ENCODE measurements at regions not wholly inside any gene's neighbourhood (a gene's known extent, or its start where the extent isn't known, plus 50 kb on each side); places are given as distances from the start of the nearest gene placed in this dataset.
A peak's percentile ranks its signal among the peaks of the same experiment; 100 is the strongest.

GRCh38 chr3:40911928-40912327, 287.4 kb upstream of the CTNNB1 start:
- TF ChIP-seq POLR2AphosphoS5 (IDR thresholded peaks at IDR 0.05) (peak in 1 of 3 donors; percentile 15), EP300 (IDR thresholded peaks at IDR 0.05) (no peak)
- peak in 1 of 2 donors; percentile 85 for DNase-seq
- peak overlapping the region in 1 of 5 donors; percentile 16 for H3K27ac ChIP-seq
- intact Hi-C loops (cut with DNase I; ENCODE audit: low total_unique reads), result no loop called here
- H3K4me1 ChIP-seq, result peaks cover 14 to 27% (median 19%) of the 10 kb centered on the region in 4 donors
- no peaks in the 10 kb centered on the region for H3K9me3 ChIP-seq
- 27 to 56% (median 38%) methylated on average over 1 of the region's 1 CpG for WGBS, 5 donors
- H3K4me3 ChIP-seq, result no peak overlapping the region
- H3K36me3 ChIP-seq, result no peaks in the 10 kb centered on the region
- H3K27me3 ChIP-seq, result no peaks in the 10 kb centered on the region

- TF ChIP-seq POLR2AphosphoS5 (IDR thresholded peaks at IDR 0.05) (no peak), EP300 (IDR thresholded peaks at IDR 0.05) (no peak), POLR2A (IDR thresholded peaks at IDR 0.05) (no peak)
- TF ChIP-seq, protein P1, sequence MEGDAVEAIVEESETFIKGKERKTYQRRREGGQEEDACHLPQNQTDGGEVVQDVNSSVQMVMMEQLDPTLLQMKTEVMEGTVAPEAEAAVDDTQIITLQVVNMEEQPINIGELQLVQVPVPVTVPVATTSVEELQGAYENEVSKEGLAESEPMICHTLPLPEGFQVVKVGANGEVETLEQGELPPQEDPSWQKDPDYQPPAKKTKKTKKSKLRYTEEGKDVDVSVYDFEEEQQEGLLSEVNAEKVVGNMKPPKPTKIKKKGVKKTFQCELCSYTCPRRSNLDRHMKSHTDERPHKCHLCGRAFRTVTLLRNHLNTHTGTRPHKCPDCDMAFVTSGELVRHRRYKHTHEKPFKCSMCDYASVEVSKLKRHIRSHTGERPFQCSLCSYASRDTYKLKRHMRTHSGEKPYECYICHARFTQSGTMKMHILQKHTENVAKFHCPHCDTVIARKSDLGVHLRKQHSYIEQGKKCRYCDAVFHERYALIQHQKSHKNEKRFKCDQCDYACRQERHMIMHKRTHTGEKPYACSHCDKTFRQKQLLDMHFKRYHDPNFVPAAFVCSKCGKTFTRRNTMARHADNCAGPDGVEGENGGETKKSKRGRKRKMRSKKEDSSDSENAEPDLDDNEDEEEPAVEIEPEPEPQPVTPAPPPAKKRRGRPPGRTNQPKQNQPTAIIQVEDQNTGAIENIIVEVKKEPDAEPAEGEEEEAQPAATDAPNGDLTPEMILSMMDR (IDR thresholded peaks at IDR 0.05), result no peak
Observed at GRCh38 chr3:40912461-40912860, 286.8 kb upstream of the CTNNB1 start.

DNA sequence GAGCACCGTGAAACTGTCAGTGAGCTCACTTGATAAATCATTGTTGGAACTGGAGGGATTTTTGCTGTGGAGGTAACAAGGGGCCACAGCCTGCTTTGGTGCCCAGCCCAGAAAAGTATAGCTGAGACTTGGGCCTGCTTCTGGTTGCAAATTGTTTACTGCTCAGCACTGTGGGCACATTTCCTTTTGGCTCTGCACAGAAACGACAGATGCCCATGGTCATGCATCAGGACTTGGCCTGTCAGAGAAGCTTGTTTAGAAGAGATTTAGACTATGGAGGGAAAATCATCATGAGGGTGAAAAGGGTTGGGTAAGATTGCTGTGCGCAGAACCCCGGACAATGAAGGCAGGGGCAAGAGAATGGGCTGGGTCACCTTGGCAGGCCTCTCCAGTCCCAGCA, 286.1 kb upstream of the CTNNB1 start:
- intact Hi-C loops (cut with DNase I; ENCODE audit: low total_unique reads), result no loop called here
- TF ChIP-seq EP300 (IDR thresholded peaks at IDR 0.05), result no peak
- no peak for TF ChIP-seq POLR2AphosphoS5 (IDR thresholded peaks at IDR 0.05)
- TF ChIP-seq POLR2A (IDR thresholded peaks at IDR 0.05), result no peak
- TF ChIP-seq, protein P1 (IDR thresholded peaks at IDR 0.05), result no peak

More at GRCh38 chr3:40912461-40912860, 286.8 kb upstream of the CTNNB1 start:
- no peak for DNase-seq
- no peaks in the 10 kb centered on the region for H3K36me3 ChIP-seq
- no peaks in the 10 kb centered on the region for H3K9me3 ChIP-seq
- WGBS, 5 donors, result 63 to 77% (median 66%) methylated on average over 4 of the region's 4 CpGs
- peak overlapping the region in 3 of 5 donors; percentile 18 to 44 (median 21) for H3K27ac ChIP-seq
- no peaks in the 10 kb centered on the region for H3K27me3 ChIP-seq
- H3K4me3 ChIP-seq, result no peak overlapping the region
- peaks cover 14 to 27% (median 19%) of the 10 kb centered on the region in 4 donors for H3K4me1 ChIP-seq
- intact Hi-C loops (cut with DNase I; ENCODE audit: low total_unique reads), result no loop called here

DNA sequence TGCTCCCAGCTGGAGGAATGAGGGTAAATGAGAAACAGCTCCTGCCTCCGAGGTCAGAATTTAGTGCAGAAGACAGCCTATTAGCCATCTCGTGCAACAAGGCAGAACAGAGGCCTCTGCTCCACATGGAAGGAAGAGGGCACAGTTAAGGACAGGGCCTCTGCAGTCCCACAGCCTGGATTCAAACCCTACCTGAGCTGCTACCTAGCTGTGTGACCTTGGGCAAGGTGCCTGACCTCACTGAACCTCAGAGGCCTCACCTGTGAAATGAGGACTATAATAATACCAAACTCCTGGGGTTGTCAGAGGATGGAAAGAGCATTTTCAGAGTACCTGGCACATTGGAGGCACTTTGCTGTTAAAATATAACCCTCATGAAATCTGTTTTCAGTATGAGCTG, 285.7 kb upstream of the CTNNB1 start:
- TF ChIP-seq POLR2AphosphoS5 (IDR thresholded peaks at IDR 0.05) (no peak), EP300 (IDR thresholded peaks at IDR 0.05) (no peak), POLR2A (IDR thresholded peaks at IDR 0.05) (no peak)
- TF ChIP-seq, protein P1 (IDR thresholded peaks at IDR 0.05), result no peak
- Histone ChIP-seq H3K4me3 (no peak overlapping the region), H3K4me1 (peaks cover 14 to 27% (median 19%) of the 10 kb centered on the region in 4 donors), H3K27me3 (no peaks in the 10 kb centered on the region), H3K27ac (no peak overlapping the region), H3K9me3 (no peaks in the 10 kb centered on the region), H3K36me3 (no peaks in the 10 kb centered on the region)
- DNase-seq, result no peak
- intact Hi-C loops (cut with DNase I; ENCODE audit: low total_unique reads), result no loop called here
- WGBS, 5 donors, result 41 to 55% (median 47%) methylated on average over 2 of the region's 2 CpGs

More for the DNA sequence above, 286.1 kb upstream of the CTNNB1 start:
- Histone ChIP-seq H3K36me3 (no peaks in the 10 kb centered on the region), H3K27me3 (no peaks in the 10 kb centered on the region), H3K4me1 (peaks cover 14 to 27% (median 19%) of the 10 kb centered on the region in 4 donors), H3K4me3 (no peak overlapping the region), H3K27ac (peak overlapping the region in 1 of 5 donors; percentile 21), H3K9me3 (no peaks in the 10 kb centered on the region)
- 44 to 68% (median 65%) methylated on average over 4 of the region's 4 CpGs for WGBS, 5 donors
- no peak for DNase-seq

GRCh38 chr3:40914475-40914874, 284.8 kb upstream of the CTNNB1 start:
- no peaks in the 10 kb centered on the region for H3K36me3 ChIP-seq
- no peak for TF ChIP-seq EP300 (IDR thresholded peaks at IDR 0.05)
- TF ChIP-seq, protein P1 (IDR thresholded peaks at IDR 0.05), result no peak
- TF ChIP-seq POLR2A (IDR thresholded peaks at IDR 0.05), result no peak
- TF ChIP-seq POLR2AphosphoS5 (IDR thresholded peaks at IDR 0.05), result no peak
- no peaks in the 10 kb centered on the region for H3K9me3 ChIP-seq
- no peaks in the 10 kb centered on the region for H3K27me3 ChIP-seq
- H3K4me1 ChIP-seq, result peaks cover 14 to 27% (median 19%) of the 10 kb centered on the region in 4 donors
- 57 to 69% (median 65%) methylated on average over 2 of the region's 2 CpGs for WGBS, 5 donors
- H3K4me3 ChIP-seq, result no peak overlapping the region
- H3K27ac ChIP-seq, result no peak overlapping the region
- intact Hi-C loops (cut with DNase I; ENCODE audit: low total_unique reads), result no loop called here
- no peak for DNase-seq
